HG02973 (cell line): ENCODE measurements at regions not wholly inside any gene's neighbourhood (a gene's known extent, or its start where the extent isn't known, plus 50 kb on each side); places are given as distances from the start of the nearest gene placed in this dataset.
"Not testable (repeated sequence)": the region's sequence is repeated elsewhere in the genome, so short reads cannot be mapped to it uniquely, and the experiment has no call there.

Experiments
- ATAC-seq: cut with Tn5 transposase; IDR thresholded peaks from one replicate; pipeline ENCODE4 v1.9.1; 2021; ENCODE audit warnings: moderate library complexity; ENCODE audit not compliant: unreplicated experiment

- ATAC-seq, result no peak
Measured at GRCh38 chr12:91307957-91308670, 125.5 kb upstream of the DCN start.

DNA sequence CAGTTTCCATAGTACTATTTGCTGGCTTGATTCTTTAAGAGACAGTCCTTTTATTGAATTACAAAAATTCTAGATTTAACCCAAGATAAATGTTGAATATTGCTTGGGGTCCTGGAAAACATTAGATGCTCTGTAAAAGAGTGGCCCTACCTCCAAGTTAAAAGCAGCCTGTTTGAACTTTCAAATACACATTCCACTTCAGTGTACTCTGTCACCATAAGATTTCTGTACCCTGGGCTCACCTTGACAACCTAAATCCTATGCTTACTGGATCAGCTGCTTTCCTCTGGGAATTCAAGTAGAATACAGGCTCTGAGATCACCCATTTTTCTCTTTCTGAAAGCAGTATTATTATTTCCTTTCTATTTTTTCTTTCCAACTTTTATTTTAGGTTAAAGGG, 107.7 kb upstream of the DCN start:
- ATAC-seq, result no peak

GRCh38 chr12:91289906-91290305, 107.3 kb upstream of the DCN start:
- no peak for ATAC-seq

DNA sequence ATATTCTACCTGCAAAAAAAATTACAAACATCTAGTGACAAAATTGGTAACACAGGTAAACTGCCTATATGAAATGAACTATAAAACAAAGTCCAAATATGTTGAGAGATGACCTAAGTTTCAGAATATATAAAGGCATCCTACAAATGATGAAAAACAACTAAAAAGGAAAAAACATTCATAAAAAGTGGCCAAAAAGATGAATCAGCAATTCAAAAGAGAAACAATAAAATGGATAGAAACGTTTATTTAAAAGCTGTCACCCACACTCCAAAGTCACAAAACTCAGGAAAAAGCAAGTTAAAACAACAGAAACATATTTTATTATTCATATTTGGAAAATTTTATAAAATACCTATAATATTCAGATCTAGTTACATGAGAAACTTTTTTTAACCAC, 106.5 kb upstream of the DCN start:
- ATAC-seq, result no peak

DNA sequence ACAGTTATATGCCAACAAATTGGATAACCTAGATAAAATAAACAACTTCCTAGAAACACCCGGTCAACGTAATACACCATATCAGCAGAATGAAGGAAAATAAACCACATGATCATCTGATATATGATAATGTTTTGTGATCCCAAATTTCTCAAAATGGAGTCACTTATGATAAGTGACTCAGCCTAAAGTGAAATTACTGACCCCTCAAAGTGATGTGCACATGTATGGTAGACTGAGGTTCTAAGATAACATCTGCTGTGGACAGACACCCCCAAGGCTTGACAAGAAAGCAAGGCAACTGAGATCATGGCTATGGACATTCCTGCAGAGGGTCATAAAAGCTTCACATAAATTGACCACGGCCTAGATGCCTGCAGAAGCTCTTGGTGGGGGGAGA, 105.1 kb upstream of the DCN start:
- ATAC-seq, result no peak

DNA sequence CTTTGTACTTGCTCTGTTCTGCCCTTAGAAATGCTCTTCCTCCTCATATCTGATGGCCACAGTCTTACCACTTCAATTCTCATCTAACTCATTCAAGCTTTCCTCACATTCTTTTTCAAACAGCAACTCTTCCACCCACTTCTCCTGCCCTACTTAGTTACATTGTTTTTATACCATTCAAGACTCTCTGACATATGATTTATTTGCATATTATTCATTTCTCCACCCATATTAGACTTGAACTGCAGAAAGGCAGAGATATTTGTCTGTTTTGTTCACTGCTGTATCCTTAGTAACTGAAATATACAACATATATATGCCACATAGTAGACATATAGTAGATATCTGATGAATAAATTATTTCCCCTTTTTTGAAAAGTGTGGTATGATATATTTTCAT, 95.5 kb upstream of the DCN start:
- no peak for ATAC-seq

GRCh38 chr12:91276509-91276908, 93.9 kb upstream of the DCN start:
- ATAC-seq, result no peak

- no peak for ATAC-seq
Measured at GRCh38 chr12:91275321-91275720, 92.7 kb upstream of the DCN start.

GRCh38 chr12:91274916-91275315, 92.3 kb upstream of the DCN start:
- no peak for ATAC-seq

GRCh38 chr12:91273560-91273959, 90.9 kb upstream of the DCN start:
- ATAC-seq, result no peak

- ATAC-seq, result no peak
Measured at GRCh38 chr12:91272461-91273063, 89.9 kb upstream of the DCN start.

- no peak for ATAC-seq
Measured at GRCh38 chr12:91271185-91271584, 88.6 kb upstream of the DCN start.

- ATAC-seq, result no peak
Measured at GRCh38 chr12:91267039-91267438, 84.4 kb upstream of the DCN start.

DNA sequence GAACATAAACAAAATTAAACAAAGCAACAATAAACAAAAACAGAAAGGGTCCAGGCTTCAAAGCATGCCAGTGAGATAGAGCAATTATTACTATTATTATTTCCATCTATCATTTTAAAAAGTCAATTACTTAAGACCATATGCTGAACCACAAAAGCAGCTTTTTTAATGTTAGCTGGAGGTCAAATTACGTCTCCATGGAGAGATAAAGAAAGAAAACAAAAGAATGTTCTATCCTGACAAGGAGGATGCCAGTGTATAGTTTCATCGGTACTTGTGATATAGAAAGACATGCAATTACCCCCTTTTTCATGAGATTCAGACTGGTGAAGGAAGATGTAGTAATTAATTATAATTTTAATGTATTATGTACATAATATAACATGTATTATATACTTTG, 81.6 kb upstream of the DCN start:
- no peak for ATAC-seq

GRCh38 chr12:91261820-91262676, 79.4 kb upstream of the DCN start:
- ATAC-seq, result no peak

DNA sequence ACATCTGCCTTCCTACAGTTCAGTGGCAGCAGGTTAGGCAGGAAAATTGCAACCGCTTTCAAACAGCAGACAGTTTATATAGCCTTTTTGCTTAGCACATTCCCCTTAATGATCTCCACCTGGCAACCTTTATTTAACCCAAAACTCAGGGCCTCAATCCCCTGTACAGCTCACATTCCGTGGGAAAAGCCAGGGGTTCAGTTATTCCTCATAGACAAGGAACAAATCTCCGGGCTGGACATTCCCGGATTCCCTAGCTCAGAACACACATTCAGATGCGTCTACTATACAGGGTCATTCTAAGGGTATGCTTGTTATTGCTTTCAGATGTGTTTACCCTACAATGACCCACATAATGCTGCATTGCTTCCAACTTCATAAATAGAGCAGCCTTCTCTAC, 73.8 kb upstream of the DCN start:
- no peak for ATAC-seq

DNA sequence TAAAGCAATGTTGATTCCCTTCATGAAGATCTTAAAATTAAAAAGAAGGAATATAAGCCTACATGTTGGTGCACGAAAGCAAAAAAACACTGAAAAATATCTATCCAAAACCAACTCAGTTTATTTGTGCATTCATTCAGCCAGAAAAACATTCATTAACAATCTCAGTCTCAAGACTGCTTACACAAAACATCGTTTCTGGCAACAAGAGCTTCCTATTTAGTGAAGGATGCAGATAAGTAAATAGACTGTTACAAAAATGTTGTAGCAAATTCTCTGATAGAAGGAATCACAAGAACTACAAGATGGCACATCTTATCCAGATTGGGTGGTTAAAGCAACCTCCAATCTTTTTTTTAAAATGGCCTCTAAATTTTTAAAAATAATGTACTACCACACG, 69.7 kb upstream of the DCN start:
- ATAC-seq, result no peak

- no peak for ATAC-seq
Measured at GRCh38 chr12:91250273-91250665, 67.7 kb upstream of the DCN start.

DNA sequence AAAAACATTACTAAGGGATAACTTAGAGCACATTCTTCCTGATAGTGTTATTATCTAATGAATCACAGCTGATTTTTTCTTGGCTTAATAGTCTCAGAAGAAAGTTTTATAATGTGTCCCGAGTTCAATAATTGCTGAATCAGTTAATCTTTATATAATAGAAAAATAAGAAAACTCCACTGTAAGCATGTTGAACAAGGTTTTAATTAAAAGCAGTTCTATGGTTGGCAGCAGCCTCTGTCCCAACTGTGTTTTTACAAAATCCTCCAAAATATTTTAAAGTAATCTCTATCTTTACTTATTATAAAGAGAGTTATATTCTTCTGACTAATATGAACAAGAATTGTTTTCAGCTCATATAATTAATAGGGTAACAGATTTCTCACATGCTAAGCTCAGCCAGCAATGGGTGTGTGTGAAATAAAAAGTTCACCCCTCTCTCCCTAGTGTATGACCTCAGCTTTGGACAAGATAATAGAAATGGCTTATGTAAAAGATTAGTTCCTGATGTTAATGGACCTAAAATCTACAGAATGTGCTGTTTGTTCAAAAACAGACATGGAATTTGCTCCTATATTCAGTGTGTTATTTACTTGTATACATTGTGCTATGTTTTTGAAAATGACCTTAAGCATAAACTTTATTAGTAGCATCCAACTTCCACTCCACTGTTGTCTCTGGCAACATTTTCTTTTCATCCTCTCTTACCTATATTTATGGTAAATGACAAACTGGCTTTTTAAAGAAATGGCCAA, 67.1 kb upstream of the DCN start:
- no peak for ATAC-seq

DNA sequence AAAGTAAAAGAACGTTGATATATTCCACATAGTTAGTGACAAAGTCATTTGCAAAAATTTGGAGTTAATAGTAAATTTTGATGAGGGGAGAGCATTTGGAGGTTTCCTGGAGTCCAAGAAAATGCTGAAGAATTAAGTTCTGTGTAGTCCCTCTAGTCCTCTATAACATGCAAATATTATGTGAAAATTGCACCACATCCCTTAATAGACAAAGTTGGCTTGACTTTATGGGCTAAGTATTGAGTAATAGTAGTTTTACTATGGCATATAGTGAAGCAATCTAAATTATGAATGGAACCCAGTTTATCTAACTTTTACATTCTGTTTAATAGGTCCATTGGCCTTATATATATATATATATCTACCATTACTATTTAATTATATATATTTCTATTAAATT, 66.4 kb upstream of the DCN start:
- ATAC-seq, result no peak

DNA sequence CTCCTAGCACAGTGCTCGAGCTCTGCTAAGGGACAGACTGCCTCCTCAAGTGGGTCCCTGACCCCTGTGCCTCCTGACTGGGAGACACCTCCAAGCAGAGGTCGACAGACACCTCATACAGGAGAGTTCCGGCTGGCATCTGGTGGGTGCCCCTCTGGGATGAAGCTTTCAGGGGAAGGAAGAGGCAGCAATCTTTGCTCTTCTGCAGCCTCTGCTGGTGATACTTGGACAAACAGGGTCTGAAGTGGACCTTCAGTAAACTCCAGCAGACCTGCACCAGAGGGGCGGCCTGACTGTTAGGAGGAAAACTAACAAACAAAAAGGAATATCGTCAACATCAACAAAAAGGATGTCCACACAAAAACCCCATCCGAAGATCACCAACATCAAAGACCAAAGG, 60.6 kb upstream of the DCN start:
- not testable (repeated sequence) for ATAC-seq
